Lower leg skin (tissue), 4 donors: ENCODE measurements at regions not wholly inside any gene's neighbourhood (a gene's known extent, or its start where the extent isn't known, plus 50 kb on each side); places are given as distances from the start of the nearest gene placed in this dataset.

Source experiments
- DNase-seq, 2 donors: peaks; one replicate each; pipeline ENCODE4 v3.0.0-alpha.2; 2019; ENCODE audit warnings: low spot score in 2 of 2
- H3K4me3 ChIP-seq: fragments of 200-600 bp; sonication (generic); 2 replicates; pipeline ENCODE4 v1.5.1; 2017; ENCODE audit warnings: mild to moderate bottlenecking, low read depth; ENCODE audit not compliant: poor library complexity, severe bottlenecking
- CTCF ChIP-seq, 3 donors: fragments of 450-650 bp; IDR thresholded peaks; one replicate each; pipeline ENCODE4 v1.5.1; 2016; ENCODE audit warnings: antibody characterized with exemption in 3 of 3, mild to moderate bottlenecking in 3 of 3, moderate library complexity in 2 of 3
- POLR2A ChIP-seq, 2 donors: fragments of 450-650 bp; IDR thresholded peaks; one replicate each; pipeline ENCODE4 v1.6.1; 2016 to 2017; ENCODE audit warnings: antibody characterized with exemption in 2 of 2, mild to moderate bottlenecking in 1 of 2, moderate library complexity in 1 of 2
- WGBS, 2 donors: methylation state at CpG; one replicate each; pipeline ENCODE4 v1.1.5; 2018; 5-methylcytosine and 5-hydroxymethylcytosine counted together
- intact Hi-C: fragments of 100-400 bp; cut with DNase I; formaldehyde crosslinking; loops from one replicate; pipeline ENCODE4 v1.15.0; 2023; ENCODE audit warnings: low total_unique reads

DNA sequence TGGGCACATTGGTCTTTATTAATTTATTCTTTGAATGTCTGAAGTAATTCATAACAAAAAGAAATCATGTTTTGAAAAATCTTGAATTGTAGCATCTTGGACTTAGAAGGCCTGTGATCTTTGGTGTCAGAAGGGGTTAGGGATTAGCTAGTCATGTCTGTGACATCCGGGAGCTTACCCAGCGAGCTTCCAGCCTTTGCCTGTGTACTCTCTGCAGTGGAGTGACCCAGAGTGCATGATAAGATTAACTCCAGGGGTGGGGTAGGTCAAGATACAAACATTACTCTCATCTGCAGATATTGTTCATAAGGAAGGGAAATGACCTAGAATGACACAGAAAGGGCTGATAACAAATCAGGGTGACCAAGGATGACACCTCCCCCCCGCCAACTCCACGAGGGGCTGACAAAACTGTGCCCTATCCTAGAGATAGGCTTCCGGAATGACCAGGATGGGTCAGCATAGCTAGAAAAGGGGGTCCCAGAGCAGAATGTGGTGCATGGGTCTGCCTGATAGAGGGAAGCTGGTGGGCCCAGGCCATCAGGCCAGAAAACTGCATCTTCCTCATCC is 56.6 kb upstream of the BLCAP start:
- intact Hi-C loops = no loop called here
- WGBS, 2 donors = 71 to 80% methylated on average over 5 of the region's 5 CpGs
- TF ChIP-seq POLR2A (IDR thresholded peaks at IDR 0.05) (no peak), CTCF (IDR thresholded peaks at IDR 0.05) (no peak)
- no peak overlapping the region for H3K4me3 ChIP-seq
- DNase-seq = no peak

DNA sequence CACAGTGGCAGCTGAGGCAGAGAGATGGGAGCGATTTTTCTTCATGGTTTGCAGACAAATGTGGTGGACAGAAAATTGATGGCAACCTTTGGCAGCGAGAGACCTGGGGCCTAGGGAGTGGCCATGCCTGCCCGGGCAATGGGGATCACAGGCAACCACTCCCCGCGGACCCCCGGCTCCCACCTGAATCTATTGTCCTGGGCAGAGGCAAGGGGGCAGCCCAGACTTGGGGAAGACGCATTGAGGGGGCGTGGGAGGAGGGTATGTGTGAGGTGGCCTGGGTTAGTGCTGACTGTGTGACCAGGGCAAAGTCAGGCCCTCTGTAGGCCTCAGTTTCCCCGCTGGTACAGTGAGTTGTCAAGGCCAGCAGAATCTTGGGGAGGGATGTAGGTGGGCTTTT is 53.6 kb upstream of the BLCAP start:
- H3K4me3 ChIP-seq = no peak overlapping the region
- no peak for DNase-seq
- TF ChIP-seq POLR2A (IDR thresholded peaks at IDR 0.05) = no peak
- TF ChIP-seq CTCF (IDR thresholded peaks at IDR 0.05) = no peak
- WGBS, 2 donors = 83% methylated on average over 9 of the region's 9 CpGs
- intact Hi-C loops = no loop called here

GRCh38 chr20:37580069-37580468 is 52.4 kb upstream of the BLCAP start:
- DNase-seq = no peak
- WGBS, 2 donors = 13 to 31% methylated on average over 2 of the region's 2 CpGs
- TF ChIP-seq CTCF (IDR thresholded peaks at IDR 0.05) = no peak
- no peak for TF ChIP-seq POLR2A (IDR thresholded peaks at IDR 0.05)
- intact Hi-C loops = no loop called here
- H3K4me3 ChIP-seq = no peak overlapping the region

DNA sequence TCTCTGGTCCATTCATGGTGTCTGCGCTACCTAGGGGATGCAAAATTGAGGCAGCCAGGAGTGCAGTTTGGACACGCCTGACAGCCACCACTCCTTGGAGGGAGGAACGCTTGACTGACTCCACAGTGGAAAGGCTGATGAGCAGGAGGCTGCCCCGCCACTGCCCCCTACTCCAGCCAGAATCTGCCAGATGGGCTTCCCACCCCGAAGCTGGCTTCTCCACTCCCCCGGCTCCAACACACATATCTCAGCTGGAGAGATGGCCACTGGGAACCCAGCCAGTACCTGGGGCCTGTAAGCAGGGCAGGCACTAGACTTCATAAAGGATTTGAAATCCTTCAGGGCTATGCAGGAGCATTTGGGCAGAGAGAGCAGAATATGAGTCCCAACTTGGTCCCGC is 51.4 kb upstream of the BLCAP start:
- WGBS, 2 donors = 75 to 81% methylated on average over 7 of the region's 7 CpGs
- intact Hi-C loops = no loop called here
- DNase-seq = no peak
- TF ChIP-seq POLR2A (IDR thresholded peaks at IDR 0.05) = no peak
- no peak overlapping the region for H3K4me3 ChIP-seq

- H3K4me3 ChIP-seq = no peak overlapping the region
- intact Hi-C loops = no loop called here
- no peak for DNase-seq
- whole genome bisulfite sequencing, 2 donors = 76 to 78% methylated on average over 6 of the region's 6 CpGs
- TF ChIP-seq POLR2A (IDR thresholded peaks at IDR 0.05) (no peak), CTCF (IDR thresholded peaks at IDR 0.05) (no peak)
These were observed 50.3 kb upstream of the BLCAP start for GRCh38 chr20:37577981-37578380.
